ENCODE measurements at regions not wholly inside any gene's neighbourhood (a gene's known extent, or its start where the extent isn't known, plus 50 kb on each side); places are given as distances from the start of the nearest gene placed in this dataset.
"Not testable (repeated sequence)": the region's sequence is repeated elsewhere in the genome, so short reads cannot be mapped to it uniquely, and the experiment has no call there.

DNA sequence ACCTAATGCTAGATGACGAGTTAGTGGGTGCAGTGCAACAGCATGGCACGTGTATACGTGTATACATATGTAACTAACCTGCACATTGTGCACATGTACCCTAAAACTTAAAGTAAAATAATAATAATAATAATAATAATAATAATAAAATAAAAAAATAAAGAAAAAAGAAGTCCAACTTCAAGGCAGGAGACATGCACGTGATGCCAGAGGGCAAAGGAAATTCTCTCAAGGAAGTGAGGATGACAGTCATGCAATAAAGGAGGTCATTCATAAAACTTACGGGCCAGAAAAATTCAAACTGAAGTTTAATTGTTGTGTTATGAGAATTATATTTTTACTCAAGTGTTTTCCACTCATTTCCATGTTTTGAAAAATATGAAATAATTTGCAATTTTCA lies 1028.8 kb downstream of the OLFM4 start:
- TF ChIP-seq, protein P1, sequence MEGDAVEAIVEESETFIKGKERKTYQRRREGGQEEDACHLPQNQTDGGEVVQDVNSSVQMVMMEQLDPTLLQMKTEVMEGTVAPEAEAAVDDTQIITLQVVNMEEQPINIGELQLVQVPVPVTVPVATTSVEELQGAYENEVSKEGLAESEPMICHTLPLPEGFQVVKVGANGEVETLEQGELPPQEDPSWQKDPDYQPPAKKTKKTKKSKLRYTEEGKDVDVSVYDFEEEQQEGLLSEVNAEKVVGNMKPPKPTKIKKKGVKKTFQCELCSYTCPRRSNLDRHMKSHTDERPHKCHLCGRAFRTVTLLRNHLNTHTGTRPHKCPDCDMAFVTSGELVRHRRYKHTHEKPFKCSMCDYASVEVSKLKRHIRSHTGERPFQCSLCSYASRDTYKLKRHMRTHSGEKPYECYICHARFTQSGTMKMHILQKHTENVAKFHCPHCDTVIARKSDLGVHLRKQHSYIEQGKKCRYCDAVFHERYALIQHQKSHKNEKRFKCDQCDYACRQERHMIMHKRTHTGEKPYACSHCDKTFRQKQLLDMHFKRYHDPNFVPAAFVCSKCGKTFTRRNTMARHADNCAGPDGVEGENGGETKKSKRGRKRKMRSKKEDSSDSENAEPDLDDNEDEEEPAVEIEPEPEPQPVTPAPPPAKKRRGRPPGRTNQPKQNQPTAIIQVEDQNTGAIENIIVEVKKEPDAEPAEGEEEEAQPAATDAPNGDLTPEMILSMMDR (IDR thresholded peaks at IDR 0.05), result not testable (repeated sequence)
- TF ChIP-seq EP300 (IDR thresholded peaks at IDR 0.05), result not testable (repeated sequence)

Measured in esophagus muscularis mucosa (tissue), 3 donors.